Activated T-cell treated with anti-CD3 and anti-CD28 coated beads, Interleukin-2, amount 50 U/mL, for 4 hours (primary cell): ENCODE measurements at regions not wholly inside any gene's neighbourhood (a gene's known extent, or its start where the extent isn't known, plus 50 kb on each side); places are given as distances from the start of the nearest gene placed in this dataset.

Experiments
- ATAC-seq, 2 donors: fragments of 200-7000 bp; cut with Tn5 transposase; one replicate each; pipeline ENCODE4 v1.10.0; 2021
- DNase-seq: peaks from one replicate; pipeline ENCODE4 v3.0.0-alpha.2; 2020
- H3K27me3 Mint-ChIP-seq: one replicate; pipeline ENCODE4 v1.8.0; 2021; ENCODE audit warnings: low read depth, mixed read lengths
- H3K36me3 Mint-ChIP-seq: one replicate; pipeline ENCODE4 v1.8.0; 2022; ENCODE audit warnings: mixed read lengths; ENCODE audit not compliant: insufficient read depth
- H3K4me1 Mint-ChIP-seq: one replicate; pipeline ENCODE4 v1.8.0; 2021; ENCODE audit warnings: low read depth, mixed read lengths
- H3K4me3 Mint-ChIP-seq: one replicate; pipeline ENCODE4 v1.8.0; 2021; ENCODE audit warnings: mild to moderate bottlenecking, moderate library complexity, mixed read lengths
- H3K9me3 Mint-ChIP-seq: one replicate; pipeline ENCODE4 v1.8.0; 2021; ENCODE audit warnings: mixed read lengths

DNA sequence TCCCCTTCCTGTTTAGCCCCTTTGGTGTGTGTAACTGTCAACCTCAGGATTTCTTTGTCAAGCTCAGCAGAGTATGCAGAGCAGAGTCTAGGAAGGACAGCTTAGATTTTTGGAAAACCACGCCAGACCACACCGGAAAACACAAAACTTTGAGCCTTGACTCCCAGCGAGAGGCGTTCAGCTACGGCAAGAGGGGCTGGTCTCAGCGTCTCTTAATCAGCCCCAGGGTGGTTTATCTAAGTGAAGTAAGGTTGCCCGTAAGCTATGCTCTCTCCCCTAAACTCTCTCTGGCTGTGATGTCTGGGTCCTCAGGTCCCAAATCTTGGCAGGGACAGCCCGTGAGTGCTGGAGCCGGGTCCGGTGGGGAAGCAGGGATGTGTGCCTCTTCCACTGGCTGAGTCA lies 230.9 kb downstream of the KLF6 start:
- peak; percentile 55 to 65 for ATAC-seq
- Mint-ChIP-seq H3K4me1 (peaks cover 12% of the 10 kb centered on the region), H3K36me3 (no peaks in the 10 kb centered on the region), H3K9me3 (no peaks in the 10 kb centered on the region), H3K4me3 (peak overlapping the region; percentile 51), H3K27me3 (peaks cover 2% of the 10 kb centered on the region)
- no peak for DNase-seq

DNA sequence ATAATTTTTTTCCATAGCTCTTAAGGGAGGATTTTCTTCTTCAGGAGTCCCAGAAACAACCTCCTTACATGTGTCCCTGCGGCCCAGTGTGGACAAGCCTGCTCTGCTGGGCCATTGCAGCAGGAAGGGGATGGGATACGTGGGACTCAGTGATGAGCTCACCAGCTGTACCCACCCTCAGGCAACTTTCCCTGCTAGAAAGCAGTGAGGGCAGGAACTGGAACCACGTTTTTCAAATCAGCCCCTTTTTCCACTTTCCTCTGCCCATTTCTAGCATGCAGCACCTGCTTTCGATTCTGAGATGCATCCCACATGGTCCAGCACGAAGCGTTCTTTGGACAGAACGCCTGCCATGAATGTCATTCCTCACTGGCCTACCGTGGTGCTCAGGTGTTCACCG lies 232.7 kb downstream of the KLF6 start:
- DNase-seq (no peak), ATAC-seq (no peak)
- H3K36me3 Mint-ChIP-seq: no peaks in the 10 kb centered on the region
- peaks cover 12% of the 10 kb centered on the region for H3K4me1 Mint-ChIP-seq
- H3K9me3 Mint-ChIP-seq: peaks cover 4% of the 10 kb centered on the region
- no peaks in the 10 kb centered on the region for H3K27me3 Mint-ChIP-seq
- H3K4me3 Mint-ChIP-seq: no peak overlapping the region

- Mint-ChIP-seq H3K4me1 (peaks cover 12% of the 10 kb centered on the region), H3K36me3 (no peaks in the 10 kb centered on the region), H3K9me3 (peaks cover 4% of the 10 kb centered on the region), H3K4me3 (no peak overlapping the region), H3K27me3 (no peaks in the 10 kb centered on the region)
- no peak for ATAC-seq
- DNase-seq: no peak
Observed at GRCh38 chr10:3551761-3552160, 233.2 kb downstream of the KLF6 start.

GRCh38 chr10:3549118-3549517 lies 235.9 kb downstream of the KLF6 start:
- Mint-ChIP-seq H3K9me3 (peaks cover 4% of the 10 kb centered on the region), H3K27me3 (no peaks in the 10 kb centered on the region), H3K4me1 (peaks cover 2% of the 10 kb centered on the region), H3K4me3 (no peak overlapping the region), H3K36me3 (no peaks in the 10 kb centered on the region)
- ATAC-seq (no peak), DNase-seq (no peak)

DNA sequence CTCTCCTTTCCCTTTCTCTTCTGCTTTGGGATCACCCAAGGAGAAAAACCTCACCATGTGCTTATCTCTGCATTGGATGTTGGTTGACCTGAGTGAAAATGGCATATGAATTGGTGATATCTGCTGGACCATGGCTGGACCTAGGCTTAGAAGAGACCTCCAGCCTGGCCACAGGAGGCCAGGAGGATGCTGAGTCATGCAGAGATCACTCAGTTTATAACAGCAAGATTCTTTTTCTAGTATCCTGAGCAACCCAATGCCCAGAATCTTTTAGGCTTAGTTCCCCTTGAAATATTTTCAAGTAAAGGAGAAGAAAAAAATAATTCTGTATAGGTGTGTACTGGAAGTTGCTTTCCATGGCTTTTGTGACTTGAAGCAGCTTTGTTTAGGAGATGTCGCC lies 236.3 kb downstream of the KLF6 start:
- DNase-seq (no peak), ATAC-seq (no peak)
- Mint-ChIP-seq H3K27me3 (no peaks in the 10 kb centered on the region), H3K4me3 (no peak overlapping the region), H3K4me1 (no peaks in the 10 kb centered on the region), H3K36me3 (no peaks in the 10 kb centered on the region), H3K9me3 (peaks cover 4% of the 10 kb centered on the region)

- peaks cover 4% of the 10 kb centered on the region for H3K9me3 Mint-ChIP-seq
- no peak for ATAC-seq
- H3K4me1 Mint-ChIP-seq: no peaks in the 10 kb centered on the region
- H3K36me3 Mint-ChIP-seq: no peaks in the 10 kb centered on the region
- H3K27me3 Mint-ChIP-seq: no peaks in the 10 kb centered on the region
- DNase-seq: no peak
- H3K4me3 Mint-ChIP-seq: no peak overlapping the region
Observed at GRCh38 chr10:3548076-3548475, 236.9 kb downstream of the KLF6 start.

GRCh38 chr10:3544561-3544960 lies 240.4 kb downstream of the KLF6 start:
- H3K4me3 Mint-ChIP-seq: no peak overlapping the region
- DNase-seq (no peak), ATAC-seq (no peak)
- no peaks in the 10 kb centered on the region for H3K36me3 Mint-ChIP-seq
- no peaks in the 10 kb centered on the region for H3K27me3 Mint-ChIP-seq
- H3K9me3 Mint-ChIP-seq: peaks cover 4% of the 10 kb centered on the region
- H3K4me1 Mint-ChIP-seq: no peaks in the 10 kb centered on the region

DNA sequence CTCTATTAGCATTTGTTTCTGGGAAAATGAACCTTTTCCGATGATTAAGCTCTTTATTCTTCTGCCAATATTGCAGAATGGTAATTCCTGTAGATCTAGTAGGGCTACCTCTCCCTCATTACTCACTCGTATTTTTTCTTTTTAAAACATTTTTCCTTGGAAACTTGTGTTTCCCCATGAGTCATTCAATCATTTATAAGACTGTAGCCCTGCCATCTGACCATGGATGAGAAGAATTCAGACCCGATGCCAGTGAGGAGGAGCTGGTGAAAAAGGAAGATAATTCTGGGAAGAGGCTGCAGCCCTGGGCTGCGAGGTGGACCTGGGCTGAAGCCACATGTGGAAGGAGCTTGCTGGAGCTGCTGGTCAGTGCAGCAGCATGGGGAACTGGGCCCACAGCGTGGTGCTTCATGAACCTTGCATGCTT lies 242.8 kb downstream of the KLF6 start:
- Mint-ChIP-seq H3K9me3 (no peaks in the 10 kb centered on the region), H3K4me3 (no peak overlapping the region), H3K4me1 (no peaks in the 10 kb centered on the region), H3K36me3 (no peaks in the 10 kb centered on the region), H3K27me3 (no peaks in the 10 kb centered on the region)
- no peak for ATAC-seq
- DNase-seq: no peak

DNA sequence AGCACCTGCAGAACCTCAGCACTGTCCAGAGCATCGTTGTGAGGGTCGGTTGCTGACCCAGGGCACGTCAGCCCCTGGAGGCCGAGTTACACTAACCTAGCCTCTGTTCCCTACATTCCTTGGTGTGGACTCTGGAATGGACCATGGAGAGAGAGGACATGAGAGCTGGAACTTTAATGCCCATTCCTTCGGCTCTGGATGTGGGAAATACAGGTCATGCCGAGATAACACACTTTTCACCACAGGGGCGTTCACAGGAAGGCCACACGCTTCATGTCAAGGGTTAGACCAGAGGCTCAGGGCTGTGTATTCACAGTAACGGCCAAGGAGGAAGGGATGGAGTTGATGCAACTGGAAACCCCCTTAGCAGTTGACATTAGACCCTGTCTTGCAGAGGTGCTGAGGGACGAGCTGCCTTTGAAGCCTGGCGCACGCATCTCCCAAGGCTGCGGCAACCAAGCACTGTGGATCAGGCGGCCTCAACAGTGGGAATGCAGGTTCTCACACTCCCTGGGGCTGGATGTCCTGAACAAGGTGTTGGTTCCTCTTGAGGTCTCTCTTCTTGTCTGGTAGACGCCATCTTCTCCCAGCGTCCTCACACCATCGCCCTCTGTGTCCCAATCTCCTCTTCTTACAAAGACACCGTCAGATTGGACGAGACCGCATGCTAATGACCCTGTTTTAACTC lies 245.2 kb downstream of the KLF6 start:
- Mint-ChIP-seq H3K36me3 (no peaks in the 10 kb centered on the region), H3K9me3 (no peaks in the 10 kb centered on the region), H3K4me1 (no peaks in the 10 kb centered on the region), H3K4me3 (no peak overlapping the region), H3K27me3 (no peaks in the 10 kb centered on the region)
- DNase-seq (no peak), ATAC-seq (peak in 1 of 2 donors; percentile 25)

DNA sequence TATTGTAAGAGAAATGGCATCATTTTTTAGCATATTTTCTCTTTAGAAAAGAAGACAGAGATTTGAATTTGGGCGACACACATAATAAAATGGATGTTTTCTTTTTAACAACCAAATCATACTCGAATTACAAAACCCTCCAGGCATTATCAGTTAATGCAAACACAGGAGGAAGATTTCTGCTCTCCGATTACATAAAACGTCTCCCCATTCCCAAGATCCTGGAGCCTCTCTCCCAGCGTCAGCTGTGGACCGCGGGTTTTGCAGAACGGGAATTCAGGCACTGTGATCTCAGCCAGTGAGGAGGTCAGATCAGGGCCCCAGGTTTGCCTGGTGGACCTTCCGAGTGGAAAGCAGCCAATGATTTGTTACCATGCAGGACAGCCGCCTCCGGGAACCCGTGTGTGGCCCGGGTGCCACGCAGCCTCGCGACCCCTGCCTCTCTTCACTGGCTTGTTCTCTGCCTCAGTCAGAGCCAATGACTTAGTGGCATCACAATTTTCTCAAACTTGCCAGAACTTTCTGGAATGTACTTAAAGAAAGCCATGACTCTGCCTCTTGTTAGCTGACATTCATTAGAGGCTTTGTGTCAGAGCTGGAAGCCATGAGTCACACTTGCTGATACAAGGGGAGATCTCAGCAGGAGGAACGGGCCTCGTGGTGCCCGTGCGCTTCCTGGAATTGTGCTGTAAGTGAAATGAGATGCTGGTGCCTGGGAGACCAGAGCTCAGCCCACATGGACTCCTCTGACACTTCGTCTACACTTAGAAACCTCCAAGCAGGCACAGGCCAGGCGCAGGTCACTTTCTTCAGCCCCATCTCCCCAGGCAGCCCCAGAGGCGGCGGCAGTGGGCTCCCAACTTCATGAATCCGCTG lies 246.1 kb downstream of the KLF6 start:
- H3K4me1 Mint-ChIP-seq: no peaks in the 10 kb centered on the region
- no peaks in the 10 kb centered on the region for H3K9me3 Mint-ChIP-seq
- H3K4me3 Mint-ChIP-seq: no peak overlapping the region
- no peaks in the 10 kb centered on the region for H3K27me3 Mint-ChIP-seq
- peak in 1 of 2 donors; percentile 21 for ATAC-seq
- H3K36me3 Mint-ChIP-seq: no peaks in the 10 kb centered on the region
- DNase-seq: no peak

GRCh38 chr10:3538291-3538655 lies 246.7 kb downstream of the KLF6 start:
- no peak for ATAC-seq
- Mint-ChIP-seq H3K4me3 (no peak overlapping the region), H3K4me1 (no peaks in the 10 kb centered on the region), H3K27me3 (no peaks in the 10 kb centered on the region), H3K9me3 (no peaks in the 10 kb centered on the region), H3K36me3 (no peaks in the 10 kb centered on the region)
- DNase-seq: no peak

DNA sequence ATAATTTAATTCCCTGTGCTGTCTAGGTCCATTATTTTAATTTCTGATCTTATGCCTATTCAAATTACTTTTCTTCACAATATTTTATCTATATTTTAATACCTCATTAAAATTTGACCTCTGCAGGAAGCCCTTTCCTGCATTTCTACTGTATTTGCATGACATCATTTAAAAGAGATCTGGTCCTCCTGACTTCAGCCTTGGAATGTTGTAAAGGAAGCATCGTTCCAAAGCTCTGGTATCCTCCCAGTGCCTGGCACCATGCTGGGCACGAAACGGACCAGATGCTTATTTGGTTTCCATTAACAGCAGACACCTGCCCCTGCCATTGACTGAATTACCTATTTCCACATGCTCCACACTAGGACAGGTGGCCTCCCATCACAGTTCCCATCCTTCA lies 247.5 kb downstream of the KLF6 start:
- Mint-ChIP-seq H3K27me3 (no peaks in the 10 kb centered on the region), H3K4me1 (no peaks in the 10 kb centered on the region), H3K9me3 (no peaks in the 10 kb centered on the region), H3K36me3 (no peaks in the 10 kb centered on the region), H3K4me3 (no peak overlapping the region)
- DNase-seq (no peak), ATAC-seq (no peak)

- no peaks in the 10 kb centered on the region for H3K27me3 Mint-ChIP-seq
- ATAC-seq (no peak), DNase-seq (no peak)
- H3K9me3 Mint-ChIP-seq: no peaks in the 10 kb centered on the region
- H3K4me1 Mint-ChIP-seq: no peaks in the 10 kb centered on the region
- no peaks in the 10 kb centered on the region for H3K36me3 Mint-ChIP-seq
- no peak overlapping the region for H3K4me3 Mint-ChIP-seq
Observed at GRCh38 chr10:3535001-3535400, 250.0 kb downstream of the KLF6 start.

DNA sequence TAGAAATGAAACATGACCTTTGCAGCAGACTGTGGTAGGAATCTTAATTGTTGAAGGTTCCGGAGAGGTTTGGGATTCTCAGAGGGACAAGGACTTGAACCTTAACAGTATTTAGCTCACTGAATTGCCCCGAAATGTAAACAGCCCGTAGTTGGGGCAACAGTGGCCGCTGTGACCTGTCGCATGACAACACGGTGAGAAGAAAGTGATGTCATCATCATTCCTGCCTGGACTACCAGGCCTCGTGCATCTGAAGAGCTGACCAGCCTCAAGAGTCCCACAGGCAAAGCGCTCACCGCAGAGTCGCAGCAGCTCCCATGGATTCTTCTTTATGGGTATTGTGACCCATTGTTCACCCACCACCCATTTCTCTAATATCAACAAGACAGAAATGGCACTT lies 250.6 kb downstream of the KLF6 start:
- ATAC-seq (no peak), DNase-seq (no peak)
- Mint-ChIP-seq H3K4me1 (no peaks in the 10 kb centered on the region), H3K36me3 (no peaks in the 10 kb centered on the region), H3K9me3 (no peaks in the 10 kb centered on the region), H3K4me3 (no peak overlapping the region), H3K27me3 (no peaks in the 10 kb centered on the region)

GRCh38 chr10:3533296-3533695 lies 251.7 kb downstream of the KLF6 start:
- no peaks in the 10 kb centered on the region for H3K27me3 Mint-ChIP-seq
- no peaks in the 10 kb centered on the region for H3K4me1 Mint-ChIP-seq
- DNase-seq (no peak), ATAC-seq (no peak)
- H3K4me3 Mint-ChIP-seq: no peak overlapping the region
- no peaks in the 10 kb centered on the region for H3K9me3 Mint-ChIP-seq
- no peaks in the 10 kb centered on the region for H3K36me3 Mint-ChIP-seq
